ENCODE measurements at regions not wholly inside any gene's neighbourhood (a gene's known extent, or its start where the extent isn't known, plus 50 kb on each side); places are given as distances from the start of the nearest gene placed in this dataset.

GRCh38 chr5:99640646-99641045, 711.8 kb upstream of the CHD1 start:
- Histone ChIP-seq H3K9ac (no peak overlapping the region), H3K27me3 (ENCODE audit: control insufficient read depth, insufficient read depth, low read length) (no peaks in the 10 kb centered on the region), H3K79me2 (no peaks in the 10 kb centered on the region), H3K9me3 (ENCODE audit: control insufficient read depth, low read length) (no peaks in the 10 kb centered on the region), H2AFZ (no peak overlapping the region), H3K4me1 (no peaks in the 10 kb centered on the region), H3K27ac (no peak overlapping the region), H3K4me3 (ENCODE audit: low read depth, low read length) (no peak overlapping the region), H3K4me2 (ENCODE audit: low read length) (no peak overlapping the region), H3K36me3 (ENCODE audit: control insufficient read depth, insufficient read depth, low read length) (no peaks in the 10 kb centered on the region)
- TF ChIP-seq CTCF (IDR thresholded peaks at IDR 0.05) = no peak

GRCh38 chr5:99639905-99640304, 711.1 kb upstream of the CHD1 start:
- Histone ChIP-seq H3K4me1 (no peaks in the 10 kb centered on the region), H3K9ac (no peak overlapping the region), H3K4me3 (ENCODE audit: low read depth, low read length) (no peak overlapping the region), H3K79me2 (no peaks in the 10 kb centered on the region), H3K4me2 (ENCODE audit: low read length) (no peak overlapping the region), H2AFZ (no peak overlapping the region), H3K27me3 (ENCODE audit: control insufficient read depth, insufficient read depth, low read length) (no peaks in the 10 kb centered on the region), H3K27ac (no peak overlapping the region), H3K36me3 (ENCODE audit: control insufficient read depth, insufficient read depth, low read length) (no peaks in the 10 kb centered on the region), H3K9me3 (ENCODE audit: control insufficient read depth, low read length) (no peaks in the 10 kb centered on the region)
- no peak for TF ChIP-seq CTCF (IDR thresholded peaks at IDR 0.05)

- no peak overlapping the region for H3K4me2 ChIP-seq (ENCODE audit: low read length)
- H3K4me3 ChIP-seq (ENCODE audit: low read depth, low read length) = no peak overlapping the region
- no peaks in the 10 kb centered on the region for H3K36me3 ChIP-seq (ENCODE audit: control insufficient read depth, insufficient read depth, low read length)
- no peak overlapping the region for H2AFZ ChIP-seq
- H3K4me1 ChIP-seq = no peaks in the 10 kb centered on the region
- H3K9ac ChIP-seq = no peak overlapping the region
- H3K9me3 ChIP-seq (ENCODE audit: control insufficient read depth, low read length) = no peaks in the 10 kb centered on the region
- H3K27me3 ChIP-seq (ENCODE audit: control insufficient read depth, insufficient read depth, low read length) = no peaks in the 10 kb centered on the region
- H3K27ac ChIP-seq = no peak overlapping the region
- TF ChIP-seq CTCF (IDR thresholded peaks at IDR 0.05) = no peak
- H3K79me2 ChIP-seq = no peaks in the 10 kb centered on the region
These were observed 707.9 kb upstream of the CHD1 start for GRCh38 chr5:99636663-99637062.

- Histone ChIP-seq H3K27me3 (ENCODE audit: control insufficient read depth, insufficient read depth, low read length) (no peaks in the 10 kb centered on the region), H3K79me2 (no peaks in the 10 kb centered on the region), H3K4me1 (no peaks in the 10 kb centered on the region), H3K4me3 (ENCODE audit: low read depth, low read length) (no peak overlapping the region), H3K27ac (no peak overlapping the region), H3K36me3 (ENCODE audit: control insufficient read depth, insufficient read depth, low read length) (no peaks in the 10 kb centered on the region), H3K9me3 (ENCODE audit: control insufficient read depth, low read length) (no peaks in the 10 kb centered on the region), H3K9ac (no peak overlapping the region), H3K4me2 (ENCODE audit: low read length) (no peak overlapping the region), H2AFZ (no peak overlapping the region)
- TF ChIP-seq CTCF (IDR thresholded peaks at IDR 0.05) = no peak
These were observed 693.2 kb upstream of the CHD1 start for GRCh38 chr5:99621772-99622681.

GRCh38 chr5:99617335-99617734, 688.5 kb upstream of the CHD1 start:
- Histone ChIP-seq H3K4me3 (ENCODE audit: low read depth, low read length) (no peak overlapping the region), H3K36me3 (ENCODE audit: control insufficient read depth, insufficient read depth, low read length) (no peaks in the 10 kb centered on the region), H3K27me3 (ENCODE audit: control insufficient read depth, insufficient read depth, low read length) (no peaks in the 10 kb centered on the region), H3K9me3 (ENCODE audit: control insufficient read depth, low read length) (no peaks in the 10 kb centered on the region), H3K79me2 (no peaks in the 10 kb centered on the region), H2AFZ (no peak overlapping the region), H3K9ac (no peak overlapping the region), H3K4me2 (ENCODE audit: low read length) (no peak overlapping the region), H3K4me1 (no peaks in the 10 kb centered on the region), H3K27ac (no peak overlapping the region)
- no peak for TF ChIP-seq CTCF (IDR thresholded peaks at IDR 0.05)
